Stimulated activated CD4-positive, alpha-beta T cell treated with anti-CD3 and anti-CD28 coated beads, Interleukin-4, amount 100 ng/mL, for 1 hour (primary cell): ENCODE measurements at regions not wholly inside any gene's neighbourhood (a gene's known extent, or its start where the extent isn't known, plus 50 kb on each side); places are given as distances from the start of the nearest gene placed in this dataset.
"Not testable (repeated sequence)": the region's sequence is repeated elsewhere in the genome, so short reads cannot be mapped to it uniquely, and the experiment has no call there.

Source experiments
- DNase-seq: peaks from one replicate; pipeline ENCODE4 v3.0.0-alpha.2; 2020

GRCh38 chr1:22196041-22196440 lies 53.1 kb upstream of the WNT4 start:
- no peak for DNase-seq

- no peak for DNase-seq
Measured at GRCh38 chr1:22196641-22197040, 53.7 kb upstream of the WNT4 start.

GRCh38 chr1:22197644-22198043 lies 54.7 kb upstream of the WNT4 start:
- DNase-seq: no peak

GRCh38 chr1:22201023-22201422 lies 58.1 kb upstream of the WNT4 start:
- no peak for DNase-seq

- DNase-seq: no peak
Measured at GRCh38 chr1:22203335-22203734, 60.4 kb upstream of the WNT4 start.

GRCh38 chr1:22204057-22204840 lies 61.4 kb upstream of the WNT4 start:
- DNase-seq: no peak

GRCh38 chr1:22204989-22205913 lies 62.4 kb upstream of the WNT4 start:
- no peak for DNase-seq

GRCh38 chr1:22206551-22207125 lies 63.7 kb upstream of the WNT4 start:
- DNase-seq: no peak

GRCh38 chr1:22207511-22208267 lies 64.8 kb upstream of the WNT4 start:
- DNase-seq: no peak

- DNase-seq: no peak
Measured at GRCh38 chr1:22208268-22208972, 65.5 kb upstream of the WNT4 start.

GRCh38 chr1:22208973-22209378 lies 66.1 kb upstream of the WNT4 start:
- DNase-seq: no peak

- DNase-seq: no peak
Measured at GRCh38 chr1:22210176-22210575, 67.3 kb upstream of the WNT4 start.

- DNase-seq: no peak
Measured at GRCh38 chr1:22210636-22211035, 67.7 kb upstream of the WNT4 start.

- not testable (repeated sequence) for DNase-seq
Measured at GRCh38 chr1:22211459-22211858, 68.6 kb upstream of the WNT4 start.

GRCh38 chr1:22212400-22213233 lies 69.7 kb upstream of the WNT4 start:
- DNase-seq: no peak

GRCh38 chr1:22216210-22216883 lies 73.5 kb upstream of the WNT4 start:
- DNase-seq: no peak

GRCh38 chr1:22216966-22217365 lies 74.1 kb upstream of the WNT4 start:
- DNase-seq: no peak

GRCh38 chr1:22217811-22218460 lies 75.0 kb upstream of the WNT4 start:
- DNase-seq: no peak

GRCh38 chr1:22218618-22219250 lies 75.8 kb upstream of the WNT4 start:
- no peak for DNase-seq
